Right hindlimb (tissue), 1 donor: ENCODE measurements at regions not wholly inside any gene's neighbourhood (a gene's known extent, or its start where the extent isn't known, plus 50 kb on each side); places are given as distances from the start of the nearest gene placed in this dataset.
"Not testable (repeated sequence)": the region's sequence is repeated elsewhere in the genome, so short reads cannot be mapped to it uniquely, and the experiment has no call there.

ENCODE experiments used
- DNase-seq: peaks from one replicate; pipeline ENCODE4 v3.0.0-alpha.2; 2018

GRCh38 chr7:142566271-142566670 lies 183.0 kb upstream of the PRSS1 start:
- DNase-seq = no peak

- DNase-seq = not testable (repeated sequence)
These were observed 185.1 kb upstream of the PRSS1 start for GRCh38 chr7:142564125-142564524.

- no peak for DNase-seq
These were observed 185.8 kb upstream of the PRSS1 start for GRCh38 chr7:142563470-142563869.

- DNase-seq = no peak
These were observed 186.6 kb upstream of the PRSS1 start for GRCh38 chr7:142562688-142563087.

GRCh38 chr7:142561396-142561795 lies 187.9 kb upstream of the PRSS1 start:
- DNase-seq = not testable (repeated sequence)

DNA sequence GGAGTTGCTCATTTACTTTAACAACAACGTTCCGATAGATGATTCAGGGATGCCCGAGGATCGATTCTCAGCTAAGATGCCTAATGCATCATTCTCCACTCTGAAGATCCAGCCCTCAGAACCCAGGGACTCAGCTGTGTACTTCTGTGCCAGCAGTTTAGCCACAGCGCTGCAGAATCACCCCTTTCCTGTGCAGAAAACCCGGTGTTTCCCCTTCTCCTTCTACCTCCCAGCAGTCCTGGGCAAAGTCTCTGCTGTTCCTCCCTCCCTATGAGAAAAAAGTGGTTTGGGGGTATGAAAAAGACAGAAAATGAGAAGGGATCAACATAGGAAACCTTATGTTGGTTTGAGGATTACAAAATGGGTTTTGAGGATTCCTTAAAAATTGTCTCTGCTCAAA lies 188.5 kb upstream of the PRSS1 start:
- not testable (repeated sequence) for DNase-seq

DNA sequence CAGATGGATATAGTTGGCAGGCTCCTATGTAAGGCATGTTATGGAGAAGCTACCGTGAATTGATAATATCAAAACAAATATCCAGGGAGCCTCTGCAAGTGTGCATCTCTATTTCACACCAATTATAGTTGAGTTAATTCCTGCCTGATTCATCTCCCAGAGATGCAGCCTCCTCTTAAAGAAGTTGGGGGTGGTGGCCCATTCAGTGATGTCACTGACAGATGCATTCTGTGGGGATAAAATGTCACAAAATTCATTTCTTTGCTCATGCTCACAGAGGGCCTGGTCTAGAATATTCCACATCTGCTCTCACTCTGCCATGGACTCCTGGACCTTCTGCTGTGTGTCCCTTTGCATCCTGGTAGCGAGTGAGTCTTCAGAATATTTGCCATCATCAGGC lies 189.1 kb upstream of the PRSS1 start:
- DNase-seq = no peak

GRCh38 chr7:142557971-142558582 lies 191.2 kb upstream of the PRSS1 start:
- no peak for DNase-seq

GRCh38 chr7:142556740-142557139 lies 192.5 kb upstream of the PRSS1 start:
- no peak for DNase-seq

- no peak for DNase-seq
These were observed 194.4 kb upstream of the PRSS1 start for GRCh38 chr7:142554560-142555532.

DNA sequence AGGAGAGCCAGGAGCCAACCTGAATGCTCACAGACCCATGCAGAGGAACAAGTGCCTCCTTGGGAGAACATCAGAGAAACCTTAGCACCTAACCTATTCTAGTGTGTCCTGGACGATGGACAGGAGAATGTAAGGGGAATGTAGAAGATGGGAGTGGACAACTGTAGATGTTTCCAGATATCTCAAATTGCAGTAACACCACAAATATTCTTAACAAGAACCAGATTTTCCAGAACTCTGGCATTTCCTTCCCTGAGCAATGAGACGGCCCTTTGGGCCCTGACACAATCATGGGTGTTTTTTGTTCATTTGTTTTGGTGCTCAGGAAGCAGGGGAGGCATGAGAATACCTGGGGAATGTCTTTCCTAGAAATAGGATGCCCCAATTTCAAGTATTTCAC lies 196.1 kb upstream of the PRSS1 start:
- no peak for DNase-seq

GRCh38 chr7:142548978-142549377 lies 200.3 kb upstream of the PRSS1 start:
- no peak for DNase-seq

GRCh38 chr7:142546452-142546851 lies 202.8 kb upstream of the PRSS1 start:
- no peak for DNase-seq

DNA sequence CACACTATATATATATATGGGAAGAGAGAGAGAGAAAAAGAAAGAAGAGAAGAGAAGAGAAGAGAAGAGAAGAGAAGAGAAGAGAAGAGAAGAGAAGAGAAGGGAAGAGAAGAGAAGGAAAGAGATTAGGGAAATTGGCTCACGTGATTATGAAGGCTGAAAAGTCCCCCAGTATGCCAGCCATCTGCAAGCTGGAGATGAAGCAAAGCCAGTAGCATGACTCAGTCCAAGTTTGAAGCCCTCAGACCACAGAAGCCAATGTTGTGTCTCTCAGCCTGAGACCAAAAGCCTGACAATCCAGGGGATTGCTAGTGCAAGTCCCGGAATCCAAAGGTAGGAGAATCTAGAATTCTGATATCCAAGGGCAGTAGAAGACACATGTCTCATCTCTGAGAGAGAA lies 206.3 kb upstream of the PRSS1 start:
- DNase-seq = no peak

GRCh38 chr7:142542105-142542504 lies 207.2 kb upstream of the PRSS1 start:
- no peak for DNase-seq

GRCh38 chr7:142540371-142540770 lies 208.9 kb upstream of the PRSS1 start:
- DNase-seq = no peak

GRCh38 chr7:142539901-142540300 lies 209.4 kb upstream of the PRSS1 start:
- no peak for DNase-seq

- DNase-seq = no peak
These were observed 211.5 kb upstream of the PRSS1 start for GRCh38 chr7:142537760-142538159.

GRCh38 chr7:142535123-142535779 lies 214.0 kb upstream of the PRSS1 start:
- DNase-seq = peak; percentile 27

DNA sequence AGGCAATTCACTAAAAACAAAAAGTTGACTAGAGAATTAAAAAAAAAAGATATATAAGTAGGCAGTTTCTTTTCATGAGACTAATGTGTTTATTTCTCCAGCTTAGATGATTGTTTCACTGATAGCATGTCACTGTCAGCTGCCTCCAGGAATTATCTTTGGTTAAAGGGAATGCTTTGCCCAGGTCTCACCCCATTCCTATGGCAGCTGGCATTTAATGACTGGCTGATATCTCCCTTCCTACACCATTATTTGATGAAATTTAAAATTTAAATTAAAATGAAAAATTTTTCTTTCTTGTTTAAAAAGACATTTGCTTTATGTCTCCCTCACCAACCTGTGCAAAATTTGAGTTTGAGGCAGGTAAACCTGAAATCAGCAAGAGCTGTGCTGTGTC lies 214.5 kb upstream of the PRSS1 start:
- DNase-seq = no peak

- no peak for DNase-seq
These were observed 215.4 kb upstream of the PRSS1 start for GRCh38 chr7:142533920-142534319.

DNA sequence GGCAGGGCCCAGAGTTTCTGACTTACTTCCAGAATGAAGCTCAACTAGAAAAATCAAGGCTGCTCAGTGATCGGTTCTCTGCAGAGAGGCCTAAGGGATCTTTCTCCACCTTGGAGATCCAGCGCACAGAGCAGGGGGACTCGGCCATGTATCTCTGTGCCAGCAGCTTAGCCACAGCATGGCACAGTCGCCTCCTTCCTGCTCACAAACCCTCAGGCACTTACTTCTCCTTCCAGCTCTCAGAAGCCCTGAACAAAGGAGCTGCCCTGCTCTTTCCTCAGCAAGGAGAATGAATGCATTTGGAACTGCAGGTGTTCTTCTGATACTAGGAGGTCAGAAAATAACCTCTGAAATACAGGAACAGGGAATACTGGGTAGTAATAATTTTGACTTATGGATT lies 219.7 kb upstream of the PRSS1 start:
- no peak for DNase-seq

DNA sequence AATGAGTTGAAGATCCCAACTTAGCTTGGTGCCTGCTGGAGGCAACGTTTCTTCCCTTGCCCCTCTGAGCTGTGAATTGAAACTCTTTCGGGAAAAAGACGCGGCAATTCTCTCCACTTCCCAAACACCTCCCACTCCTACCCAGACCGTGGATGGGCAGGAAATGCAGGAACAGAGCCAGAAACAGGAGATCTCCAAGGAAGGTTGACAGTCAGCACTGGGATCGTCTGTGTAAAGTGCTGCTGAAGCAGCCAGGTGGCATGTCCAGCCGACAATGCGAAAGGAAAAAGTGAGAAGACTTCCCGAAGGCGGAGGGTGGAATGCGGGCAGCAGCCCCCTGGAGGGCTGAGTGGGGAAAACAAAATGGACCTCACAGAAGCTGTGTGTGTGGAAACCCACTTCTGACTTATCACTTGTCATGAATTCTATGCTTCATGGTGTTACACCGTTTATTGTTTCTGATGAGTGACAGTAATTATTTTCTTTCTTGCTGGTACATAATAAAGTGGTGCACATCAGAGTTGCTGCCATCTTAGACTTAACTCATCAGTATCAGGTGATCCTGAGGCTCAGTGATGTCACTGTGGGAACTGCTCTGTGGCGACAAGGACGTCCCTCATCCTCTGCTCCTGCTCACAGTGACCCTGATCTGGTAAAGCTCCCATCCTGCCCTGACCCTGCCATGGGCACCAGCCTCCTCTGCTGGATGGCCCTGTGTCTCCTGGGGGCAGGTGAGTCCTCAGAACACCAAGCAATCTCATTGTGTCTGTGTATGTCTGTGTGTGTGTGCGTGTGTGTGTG lies 220.5 kb upstream of the PRSS1 start:
- no peak for DNase-seq
